DMS153 (cell line): ENCODE measurements at regions not wholly inside any gene's neighbourhood (a gene's known extent, or its start where the extent isn't known, plus 50 kb on each side); places are given as distances from the start of the nearest gene placed in this dataset.
"Not testable (repeated sequence)": the region's sequence is repeated elsewhere in the genome, so short reads cannot be mapped to it uniquely, and the experiment has no call there.

Experiments used
- DNase-seq: peaks from one replicate; lab custom pipeline; 2025; lab: John Stamatoyannopoulos, UW

DNA sequence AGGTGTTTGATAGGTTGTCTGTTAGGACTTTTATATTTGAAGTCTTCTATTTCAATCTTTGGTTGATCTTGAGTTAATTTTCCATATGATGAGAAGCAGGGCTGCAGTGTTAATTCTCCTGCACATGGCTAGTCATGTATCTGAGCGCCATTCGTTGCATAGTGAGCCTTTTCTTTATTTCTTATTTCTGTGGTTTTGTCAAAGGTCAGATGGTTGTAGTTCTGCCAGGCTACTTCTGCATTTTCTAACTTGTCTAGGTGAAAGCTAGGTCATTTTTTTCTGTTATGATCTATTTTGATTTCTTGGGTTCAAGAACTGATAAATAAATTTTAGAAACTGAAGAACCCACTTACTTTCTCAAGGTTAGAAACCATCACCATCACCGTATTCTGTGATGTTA, 56.7 kb downstream of the CCDC74A start:
- DNase-seq: no peak

DNA sequence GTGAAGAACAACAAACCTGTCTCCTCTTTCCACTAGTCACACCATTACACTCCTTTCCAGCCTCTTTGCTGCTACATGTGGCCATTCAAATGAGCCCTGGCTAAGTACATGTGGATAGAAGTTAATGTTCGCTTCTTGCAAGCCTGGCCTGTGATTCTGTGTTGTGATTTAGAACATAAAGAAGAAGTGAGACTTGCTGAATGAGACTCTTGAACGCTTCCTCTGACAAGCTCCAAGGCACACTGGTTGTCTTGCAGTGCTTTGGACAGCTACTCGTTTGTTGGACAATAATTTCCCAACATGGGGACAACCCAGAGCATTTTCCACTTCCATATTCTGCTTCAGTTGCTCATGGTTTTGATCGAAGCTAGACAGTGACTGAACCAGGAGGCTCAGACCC, 57.3 kb downstream of the CCDC74A start:
- DNase-seq: no peak

GRCh38 chr2:131588152-131588873, 60.6 kb downstream of the CCDC74A start:
- no peak for DNase-seq

- DNase-seq: not testable (repeated sequence)
Observed at GRCh38 chr2:131589126-131589525, 61.4 kb downstream of the CCDC74A start.

DNA sequence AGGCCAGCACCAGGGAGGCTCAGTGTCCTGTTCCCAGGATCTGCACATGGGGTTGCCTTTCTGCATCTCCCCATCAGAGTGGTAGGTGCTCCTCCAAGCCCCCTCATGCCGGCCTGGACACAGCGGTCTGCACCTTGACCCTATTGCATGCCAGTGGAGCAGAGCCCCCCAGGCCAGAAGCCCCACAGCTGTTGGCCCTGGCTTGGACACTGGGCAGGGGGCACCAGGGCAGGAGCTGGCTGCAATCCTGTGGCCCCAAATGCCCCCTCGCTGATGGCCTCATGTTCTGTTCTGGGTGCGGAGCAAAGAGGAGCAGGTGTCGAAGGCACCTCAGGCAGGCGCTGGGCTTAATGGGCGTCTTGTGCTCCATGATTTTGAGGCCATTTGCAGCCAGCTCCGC, 62.7 kb downstream of the CCDC74A start:
- no peak for DNase-seq

DNA sequence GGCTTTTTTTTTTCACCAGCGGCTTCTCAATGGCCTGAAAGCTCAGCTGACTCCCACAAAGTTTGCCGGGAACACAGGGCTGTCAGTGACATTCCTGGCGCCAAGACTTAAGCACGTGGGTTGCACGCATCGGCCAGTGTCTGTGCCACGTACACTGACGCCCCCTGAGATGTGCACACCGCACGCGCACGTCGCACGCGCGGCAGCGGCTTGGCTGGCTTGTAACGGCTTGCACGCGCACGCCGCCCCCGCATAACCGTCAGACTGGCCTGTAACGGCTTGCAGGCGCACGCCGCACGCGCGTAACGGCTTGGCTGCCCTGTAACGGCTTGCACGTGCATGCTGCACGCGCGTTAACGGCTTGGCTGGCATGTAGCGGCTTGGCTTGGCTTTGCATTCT, 63.2 kb downstream of the CCDC74A start:
- DNase-seq: no peak

- DNase-seq: not testable (repeated sequence)
Observed at GRCh38 chr2:131596561-131596960, 68.9 kb downstream of the CCDC74A start.

GRCh38 chr2:131602444-131602843, 74.8 kb downstream of the CCDC74A start:
- not testable (repeated sequence) for DNase-seq

DNA sequence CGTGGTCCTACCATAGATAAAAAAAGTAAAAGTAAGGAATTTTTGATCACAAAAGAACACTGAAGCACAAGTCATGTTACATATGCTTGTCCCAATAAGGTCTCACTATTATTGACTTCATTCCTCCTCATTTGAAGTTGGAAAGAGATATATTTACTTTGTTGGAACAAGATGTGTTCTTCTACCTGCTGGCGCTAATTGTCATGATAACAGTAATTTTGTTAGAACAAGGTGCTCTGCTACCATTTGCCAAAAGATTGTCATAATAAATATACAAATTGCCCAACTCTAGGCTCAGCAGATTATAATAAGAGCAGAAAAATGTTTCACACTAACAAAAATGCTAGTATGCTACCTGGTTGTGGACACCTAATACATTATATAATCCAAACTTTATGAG, 77.0 kb downstream of the CCDC74A start:
- DNase-seq: not testable (repeated sequence)

- DNase-seq: peak; percentile 64
Observed at GRCh38 chr2:131606366-131606765, 78.7 kb downstream of the CCDC74A start.

DNA sequence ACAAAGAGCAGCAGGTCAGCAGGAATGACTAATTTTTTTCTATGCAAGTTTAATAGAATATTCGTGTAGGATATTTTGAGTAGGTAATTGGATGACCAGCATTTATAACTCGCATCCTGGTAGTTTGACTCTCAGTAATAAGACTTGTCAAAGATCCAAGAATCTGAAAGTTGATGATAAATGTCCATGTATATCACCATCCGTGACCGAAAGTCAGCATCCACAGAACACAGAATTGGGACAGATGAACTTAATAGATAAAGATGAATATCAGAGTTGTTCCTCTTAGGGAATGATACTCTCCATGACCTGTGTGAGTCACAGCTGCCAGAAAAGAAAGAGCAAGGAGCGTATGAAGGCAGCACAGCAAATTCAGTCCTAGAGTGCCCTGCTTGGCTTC, 79.4 kb downstream of the CCDC74A start:
- DNase-seq: not testable (repeated sequence)

- not testable (repeated sequence) for DNase-seq
Observed at GRCh38 chr2:131614539-131614938, 86.9 kb downstream of the CCDC74A start.

DNA sequence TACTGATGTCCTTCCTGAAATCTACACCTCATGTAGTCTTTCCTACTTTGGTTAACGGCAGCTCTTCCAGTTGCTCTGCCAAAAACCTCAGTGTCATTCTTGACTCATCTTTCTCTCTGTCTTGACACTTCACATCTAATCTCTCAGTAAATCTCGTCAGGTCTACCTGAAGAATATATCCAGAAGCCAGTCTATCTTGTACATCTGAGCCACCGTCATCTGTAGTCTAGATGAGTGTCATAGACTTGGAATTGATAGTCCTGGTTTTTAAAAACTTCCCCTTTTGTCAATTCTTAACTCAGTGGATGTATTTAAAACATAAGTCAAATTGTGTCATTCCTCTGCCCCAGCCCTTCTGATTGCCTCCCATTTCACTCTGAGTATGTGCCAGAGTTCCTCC, 90.6 kb downstream of the CCDC74A start:
- not testable (repeated sequence) for DNase-seq

- not testable (repeated sequence) for DNase-seq
Observed at GRCh38 chr2:131622874-131623273, 95.2 kb downstream of the CCDC74A start.

- not testable (repeated sequence) for DNase-seq
Observed at GRCh38 chr2:131626011-131626410, 98.3 kb downstream of the CCDC74A start.

DNA sequence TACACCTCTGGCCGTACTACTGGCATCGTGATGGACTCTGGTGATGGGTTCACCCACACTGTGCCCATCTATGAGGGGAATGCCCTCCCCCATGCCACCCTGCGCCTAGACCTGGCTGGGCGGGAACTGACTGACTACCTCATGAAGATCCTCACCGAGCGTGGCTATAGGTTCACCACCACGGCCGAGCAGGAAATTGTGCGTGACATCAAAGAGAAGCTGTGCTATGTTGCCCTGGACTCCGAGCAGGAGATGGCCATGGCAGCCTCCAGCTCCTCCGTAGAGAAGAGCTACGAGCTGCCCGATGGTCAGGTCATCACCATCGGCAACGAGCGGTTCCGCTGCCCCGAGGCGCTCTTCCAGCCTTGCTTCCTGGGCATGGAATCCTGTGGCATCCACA, 98.9 kb downstream of the CCDC74A start:
- DNase-seq: not testable (repeated sequence)

- not testable (repeated sequence) for DNase-seq
Observed at GRCh38 chr2:131627777-131628176, 100.1 kb downstream of the CCDC74A start.

- DNase-seq: not testable (repeated sequence)
Observed at GRCh38 chr2:131631648-131632047, 104.0 kb downstream of the CCDC74A start.

DNA sequence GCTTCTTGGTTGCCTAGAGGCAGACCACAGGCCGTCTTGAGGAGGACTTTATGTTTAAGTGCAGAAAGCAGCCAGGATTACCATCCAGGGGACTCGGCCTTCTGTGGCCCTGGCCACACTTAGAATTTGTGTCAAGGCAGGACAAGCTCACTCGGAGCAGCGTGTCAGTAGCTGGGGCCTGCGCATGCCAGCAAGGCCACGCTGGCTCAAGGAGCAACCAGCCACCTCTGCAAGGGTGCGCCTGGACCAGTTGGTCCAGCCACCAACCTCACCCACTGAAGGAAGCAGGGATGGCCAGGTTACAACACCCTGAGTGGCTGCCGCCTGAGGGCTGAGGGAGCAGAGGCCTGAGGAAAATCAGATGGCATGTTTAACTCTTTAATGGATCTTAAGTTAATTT, 105.7 kb downstream of the CCDC74A start:
- DNase-seq: not testable (repeated sequence)

DNA sequence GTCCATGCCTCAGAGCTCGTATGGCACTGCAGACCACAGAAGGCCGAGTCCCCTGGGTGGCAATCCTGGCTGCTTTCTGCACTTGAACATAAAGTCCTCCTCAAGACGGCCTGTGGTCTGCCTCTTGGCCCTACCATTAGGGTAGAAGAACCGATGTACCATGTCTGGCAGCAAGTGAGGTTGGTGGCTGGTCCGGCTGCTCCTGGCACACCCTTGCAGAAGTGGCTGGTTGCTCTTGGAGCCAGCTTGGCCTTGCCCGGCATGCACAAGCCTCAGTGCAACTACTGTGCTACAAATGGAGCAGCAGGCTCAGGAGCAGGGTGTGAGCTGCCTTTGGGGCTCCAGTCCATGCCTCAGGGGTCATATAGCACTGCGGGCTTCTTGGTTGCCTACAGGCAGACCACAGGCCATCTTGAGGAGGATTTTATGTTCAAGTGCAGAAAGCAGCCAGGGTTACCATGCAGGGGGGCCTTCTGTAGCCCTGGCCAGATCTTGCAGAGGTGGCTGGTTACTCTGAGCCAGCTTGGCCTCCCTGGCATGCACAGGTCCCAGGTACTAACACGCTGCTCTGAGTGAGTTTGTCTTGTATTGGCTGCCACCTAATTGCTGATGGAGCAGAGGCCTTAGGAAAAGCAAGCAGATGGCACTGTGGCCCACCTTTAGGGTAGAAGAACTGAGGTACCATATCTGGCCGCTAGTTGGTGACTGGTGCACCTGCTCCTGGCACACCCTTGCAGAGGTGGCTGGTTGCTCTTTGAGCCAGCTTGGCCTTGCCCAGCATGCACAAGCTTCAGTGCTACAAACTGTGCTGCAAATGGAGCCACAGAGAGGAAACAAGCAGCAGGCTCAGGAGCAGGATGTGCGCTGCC, 106.4 kb downstream of the CCDC74A start:
- DNase-seq: not testable (repeated sequence)

GRCh38 chr2:131635611-131636010, 107.9 kb downstream of the CCDC74A start:
- no peak for DNase-seq

- DNase-seq: peak; percentile 63
Observed at GRCh38 chr2:131636704-131637308, 109.1 kb downstream of the CCDC74A start.
